Activated CD8-positive, alpha-beta T cell treated with anti-CD3 and anti-CD28 coated beads for 36 hours (primary cell): ENCODE measurements at regions not wholly inside any gene's neighbourhood (a gene's known extent, or its start where the extent isn't known, plus 50 kb on each side); places are given as distances from the start of the nearest gene placed in this dataset.

ENCODE experiments used
- ATAC-seq: fragments of 200-7000 bp; cut with Tn5 transposase; one replicate; pipeline ENCODE4 v1.10.0; 2021; ENCODE audit warnings: mild to moderate bottlenecking, moderate library complexity
- CTCF ChIA-PET: fragments of 350-600 bp; sonication (Branson Sonifier 250); formaldehyde crosslinking; loops from one replicate; lab custom pipeline; 2021; ENCODE audit warnings: antibody characterized with exemption; lab: Charles Lee
- POLR2A ChIA-PET: fragments of 350-600 bp; sonication (Branson Sonifier 250); formaldehyde crosslinking; loops from one replicate; lab custom pipeline; 2021; ENCODE audit warnings: antibody characterized with exemption; lab: Charles Lee
- DNase-seq: peaks from one replicate; pipeline ENCODE4 v3.0.0-alpha.2; 2020
- H3K27ac Mint-ChIP-seq: one replicate; pipeline ENCODE4 v1.8.0; 2021; ENCODE audit warnings: mild to moderate bottlenecking, mixed read lengths
- H3K27me3 Mint-ChIP-seq: one replicate; pipeline ENCODE4 v1.8.0; 2021; ENCODE audit warnings: mixed read lengths
- H3K36me3 Mint-ChIP-seq: one replicate; pipeline ENCODE4 v1.8.0; 2021; ENCODE audit warnings: low read depth, mixed read lengths
- H3K4me1 Mint-ChIP-seq: one replicate; pipeline ENCODE4 v1.8.0; 2021; ENCODE audit warnings: low read depth, mixed read lengths
- H3K4me3 Mint-ChIP-seq: one replicate; pipeline ENCODE4 v1.8.0; 2021; ENCODE audit warnings: mild to moderate bottlenecking, moderate library complexity, mixed read lengths
- H3K9me3 Mint-ChIP-seq: one replicate; pipeline ENCODE4 v1.8.0; 2021; ENCODE audit warnings: mixed read lengths
- intact Hi-C: fragments of 100-400 bp; cut with micrococcal nuclease; formaldehyde crosslinking; loops from one replicate; pipeline ENCODE4 v1.10.0; 2022
- TF ChIP-seq, protein P1 (sequence below): fragments of 200-600 bp; IDR thresholded peaks from one replicate; pipeline ENCODE4 v1.8.0; 2022; ENCODE audit warnings: antibody characterized with exemption, mild to moderate bottlenecking

DNA sequence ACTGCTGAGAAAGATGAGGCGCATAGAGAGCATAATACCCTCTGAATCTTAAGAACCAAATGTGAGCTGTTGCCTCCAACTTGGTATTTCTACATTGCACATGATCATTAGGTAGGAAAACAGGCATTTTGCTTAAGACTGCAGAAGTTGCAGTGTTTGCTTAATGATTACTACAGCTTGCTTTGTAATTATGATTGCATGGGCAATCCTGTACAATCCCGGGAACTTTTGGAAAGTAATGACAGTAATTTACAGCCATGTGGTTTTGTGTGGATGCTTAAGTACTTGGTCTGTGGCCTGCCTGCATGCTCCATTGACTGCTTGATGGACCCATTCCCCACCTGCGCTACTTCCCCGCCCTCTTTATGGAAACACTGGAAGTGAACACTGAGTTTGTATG, 301.1 kb downstream of the DIPK2A start:
- H3K4me1 Mint-ChIP-seq = no peaks in the 10 kb centered on the region
- no peaks in the 10 kb centered on the region for H3K9me3 Mint-ChIP-seq
- POLR2A ChIA-PET = no interaction called here
- no peak for DNase-seq
- H3K27me3 Mint-ChIP-seq = peaks cover 4% of the 10 kb centered on the region
- no peak overlapping the region for H3K4me3 Mint-ChIP-seq
- CTCF ChIA-PET = no interaction called here
- TF ChIP-seq, protein P1, sequence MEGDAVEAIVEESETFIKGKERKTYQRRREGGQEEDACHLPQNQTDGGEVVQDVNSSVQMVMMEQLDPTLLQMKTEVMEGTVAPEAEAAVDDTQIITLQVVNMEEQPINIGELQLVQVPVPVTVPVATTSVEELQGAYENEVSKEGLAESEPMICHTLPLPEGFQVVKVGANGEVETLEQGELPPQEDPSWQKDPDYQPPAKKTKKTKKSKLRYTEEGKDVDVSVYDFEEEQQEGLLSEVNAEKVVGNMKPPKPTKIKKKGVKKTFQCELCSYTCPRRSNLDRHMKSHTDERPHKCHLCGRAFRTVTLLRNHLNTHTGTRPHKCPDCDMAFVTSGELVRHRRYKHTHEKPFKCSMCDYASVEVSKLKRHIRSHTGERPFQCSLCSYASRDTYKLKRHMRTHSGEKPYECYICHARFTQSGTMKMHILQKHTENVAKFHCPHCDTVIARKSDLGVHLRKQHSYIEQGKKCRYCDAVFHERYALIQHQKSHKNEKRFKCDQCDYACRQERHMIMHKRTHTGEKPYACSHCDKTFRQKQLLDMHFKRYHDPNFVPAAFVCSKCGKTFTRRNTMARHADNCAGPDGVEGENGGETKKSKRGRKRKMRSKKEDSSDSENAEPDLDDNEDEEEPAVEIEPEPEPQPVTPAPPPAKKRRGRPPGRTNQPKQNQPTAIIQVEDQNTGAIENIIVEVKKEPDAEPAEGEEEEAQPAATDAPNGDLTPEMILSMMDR = no peak
- no peak overlapping the region for H3K27ac Mint-ChIP-seq
- H3K36me3 Mint-ChIP-seq = no peaks in the 10 kb centered on the region
- intact Hi-C loops = no loop called here
- ATAC-seq = no peak

DNA sequence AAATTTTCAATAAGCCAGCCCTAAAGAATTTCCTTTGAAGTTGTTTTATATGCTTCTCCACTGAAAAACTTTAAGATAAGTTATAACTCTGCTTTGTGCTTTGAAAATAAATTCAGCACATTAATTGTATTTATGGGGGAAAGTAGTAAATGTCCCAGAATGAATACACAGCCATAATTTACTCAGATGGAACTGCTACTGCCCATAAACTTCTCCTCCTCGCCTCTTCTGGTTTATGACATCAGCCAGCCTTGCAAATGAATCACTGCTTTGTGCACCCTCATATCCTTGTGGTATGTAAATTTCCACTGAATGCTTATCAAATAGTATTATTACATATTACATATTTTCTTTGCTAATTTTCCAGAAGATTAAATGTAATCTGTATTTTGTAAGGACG, 302.0 kb downstream of the DIPK2A start:
- CTCF ChIA-PET = no interaction called here
- no peak for DNase-seq
- TF ChIP-seq, protein P1 = no peak
- POLR2A ChIA-PET = no interaction called here
- no peaks in the 10 kb centered on the region for H3K4me1 Mint-ChIP-seq
- no peak for ATAC-seq
- H3K27me3 Mint-ChIP-seq = peaks cover 4% of the 10 kb centered on the region
- no peak overlapping the region for H3K4me3 Mint-ChIP-seq
- no peaks in the 10 kb centered on the region for H3K9me3 Mint-ChIP-seq
- intact Hi-C loops = no loop called here
- H3K36me3 Mint-ChIP-seq = no peaks in the 10 kb centered on the region
- no peak overlapping the region for H3K27ac Mint-ChIP-seq

DNA sequence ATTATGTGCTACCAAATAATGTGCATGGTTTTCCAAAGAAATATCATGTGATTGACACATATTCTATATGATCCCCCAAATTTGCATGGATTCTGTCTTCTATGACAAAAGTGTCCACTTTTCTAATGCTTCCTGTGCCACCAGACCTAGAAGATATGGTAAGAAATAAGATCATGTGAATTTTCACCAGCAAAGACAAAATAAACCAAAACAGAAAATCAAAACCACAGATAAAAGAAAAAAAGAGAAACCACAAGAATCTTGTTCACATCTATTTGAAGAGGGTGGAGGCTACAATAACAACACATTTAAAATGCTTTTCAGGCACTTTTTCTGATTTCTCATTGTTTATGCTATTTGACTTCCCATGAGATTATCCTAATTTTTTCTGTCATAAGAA, 303.4 kb downstream of the DIPK2A start:
- intact Hi-C loops = no loop called here
- Mint-ChIP-seq H3K27ac (no peak overlapping the region), H3K9me3 (no peaks in the 10 kb centered on the region), H3K4me1 (no peaks in the 10 kb centered on the region), H3K36me3 (no peaks in the 10 kb centered on the region), H3K27me3 (peaks cover 4% of the 10 kb centered on the region), H3K4me3 (no peak overlapping the region)
- POLR2A ChIA-PET = no interaction called here
- CTCF ChIA-PET = no interaction called here
- DNase-seq (no peak), ATAC-seq (no peak)
- TF ChIP-seq, protein P1 = no peak

DNA sequence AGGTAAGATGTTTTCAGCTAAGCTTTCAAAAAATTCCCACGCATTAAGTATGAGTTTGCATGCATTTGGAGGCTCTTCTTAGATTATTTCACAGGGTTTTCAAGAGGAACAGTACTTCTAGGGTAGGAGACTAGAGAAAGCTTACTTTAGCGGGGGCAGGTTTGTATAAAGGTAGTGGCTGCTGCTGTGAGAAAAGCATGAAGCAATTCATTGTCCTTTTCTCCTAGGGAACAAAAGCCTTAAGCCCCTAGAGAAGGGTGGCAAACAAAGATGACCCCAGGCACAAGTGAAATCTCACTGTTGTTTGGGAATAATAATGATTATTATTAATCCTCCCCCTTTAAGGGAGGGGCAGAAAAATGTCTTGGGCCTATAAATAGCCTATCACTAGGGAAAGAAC, 310.7 kb downstream of the DIPK2A start:
- CTCF ChIA-PET = no interaction called here
- Mint-ChIP-seq H3K36me3 (no peaks in the 10 kb centered on the region), H3K27ac (no peak overlapping the region), H3K9me3 (peaks cover 3% of the 10 kb centered on the region), H3K27me3 (peaks cover 1% of the 10 kb centered on the region), H3K4me1 (no peaks in the 10 kb centered on the region), H3K4me3 (no peak overlapping the region)
- ATAC-seq (no peak), DNase-seq (no peak)
- POLR2A ChIA-PET = no interaction called here
- TF ChIP-seq, protein P1 = no peak
- intact Hi-C loops = no loop called here

DNA sequence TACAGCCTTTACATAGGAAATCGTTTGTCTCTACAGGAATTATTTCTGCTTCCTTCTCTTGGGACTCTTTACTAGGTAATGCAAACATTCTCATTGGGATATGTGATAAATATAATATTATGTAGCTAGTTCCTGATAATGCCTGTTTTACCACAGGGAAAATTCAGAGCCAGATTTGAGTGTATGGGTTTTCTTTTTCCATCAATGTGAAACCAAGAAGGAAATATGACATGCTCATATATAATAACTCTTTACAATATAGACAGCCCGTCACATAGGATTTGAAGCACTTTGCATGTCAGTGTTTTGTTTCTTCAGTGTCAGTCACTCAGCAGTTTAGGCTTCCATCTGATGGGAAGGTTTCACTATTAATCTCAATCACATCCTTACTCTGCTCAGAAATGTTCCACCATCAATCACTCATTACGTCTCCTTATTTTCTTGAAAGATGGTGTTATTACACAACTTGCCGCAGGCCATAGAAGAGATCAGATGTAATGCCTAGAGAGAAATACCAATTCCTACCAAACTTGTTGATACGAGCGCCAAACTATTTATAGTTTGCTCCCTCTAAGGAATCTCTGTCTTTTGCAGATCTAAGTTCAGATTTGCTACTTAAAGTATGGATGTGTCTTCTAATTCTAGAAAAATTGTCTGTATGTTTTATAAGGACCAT, 314.8 kb downstream of the DIPK2A start:
- H3K4me3 Mint-ChIP-seq = no peak overlapping the region
- no peak for DNase-seq
- ATAC-seq = no peak
- CTCF ChIA-PET = no interaction called here
- H3K9me3 Mint-ChIP-seq = peaks cover 3% of the 10 kb centered on the region
- no peak overlapping the region for H3K27ac Mint-ChIP-seq
- TF ChIP-seq, protein P1 = no peak
- no peaks in the 10 kb centered on the region for H3K4me1 Mint-ChIP-seq
- no peaks in the 10 kb centered on the region for H3K36me3 Mint-ChIP-seq
- no peaks in the 10 kb centered on the region for H3K27me3 Mint-ChIP-seq
- intact Hi-C loops = no loop called here
- POLR2A ChIA-PET = no interaction called here
